Stimulated activated CD4-positive, alpha-beta T cell treated with anti-CD3 and anti-CD28 coated beads, Interleukin-4, amount 100 ng/mL, for 4 hours (primary cell): ENCODE measurements at regions not wholly inside any gene's neighbourhood (a gene's known extent, or its start where the extent isn't known, plus 50 kb on each side); places are given as distances from the start of the nearest gene placed in this dataset.

ENCODE experiments used
- DNase-seq, 2 experiments: peaks; one replicate each; pipeline ENCODE4 v3.0.0-alpha.2; 2020

DNA sequence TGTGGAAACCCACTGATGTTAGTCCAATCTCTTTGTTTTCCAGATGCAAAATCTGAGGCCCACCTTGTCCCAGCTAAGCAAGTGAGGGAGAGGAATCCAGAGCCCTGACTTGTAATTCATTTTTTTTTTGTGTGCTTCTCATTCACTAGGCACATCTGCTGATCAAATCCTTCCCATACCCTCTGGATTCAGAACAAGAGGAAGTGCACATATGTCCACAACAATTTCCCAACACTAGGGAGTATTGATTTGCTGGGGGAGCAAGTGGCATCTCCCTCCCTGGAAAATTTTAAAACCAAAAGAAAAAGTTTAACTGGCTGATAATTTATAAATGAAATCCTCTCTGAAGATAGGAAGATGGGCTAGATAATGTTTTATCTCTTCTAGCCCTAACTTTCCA is 94.6 kb upstream of the RFC3 start:
- DNase-seq, result no peak

DNA sequence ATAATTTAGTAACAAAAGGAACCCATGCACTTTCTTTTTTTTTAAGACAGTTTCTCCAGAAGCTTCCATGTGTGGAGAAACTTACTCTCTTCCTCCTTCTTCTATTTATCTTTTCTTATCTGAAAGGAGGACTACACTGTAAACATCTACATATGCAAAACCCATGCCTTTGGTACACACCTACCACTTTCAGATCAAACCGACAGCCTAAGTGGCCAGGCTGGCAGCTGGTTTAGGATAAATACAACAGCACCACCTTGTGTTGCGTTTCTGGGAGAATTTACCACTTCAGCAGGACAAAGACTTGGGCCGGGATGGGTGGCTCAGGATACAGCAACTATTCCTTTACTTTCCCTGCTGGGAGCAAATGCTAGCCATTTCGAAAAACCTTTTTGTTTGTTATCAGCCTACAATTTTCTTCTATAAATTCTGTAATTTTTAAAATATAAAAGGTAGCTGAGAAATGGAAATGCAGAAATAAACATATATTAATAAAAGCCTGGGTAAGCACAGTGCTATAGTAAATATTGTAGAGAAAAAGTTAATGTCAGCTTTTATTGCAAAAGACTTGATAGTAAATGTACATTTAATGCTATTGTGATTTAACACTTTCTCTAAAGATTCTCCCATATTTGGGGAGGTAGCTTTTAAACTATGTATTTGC is 94.0 kb upstream of the RFC3 start:
- peak; percentile 38 to 62 for DNase-seq

DNA sequence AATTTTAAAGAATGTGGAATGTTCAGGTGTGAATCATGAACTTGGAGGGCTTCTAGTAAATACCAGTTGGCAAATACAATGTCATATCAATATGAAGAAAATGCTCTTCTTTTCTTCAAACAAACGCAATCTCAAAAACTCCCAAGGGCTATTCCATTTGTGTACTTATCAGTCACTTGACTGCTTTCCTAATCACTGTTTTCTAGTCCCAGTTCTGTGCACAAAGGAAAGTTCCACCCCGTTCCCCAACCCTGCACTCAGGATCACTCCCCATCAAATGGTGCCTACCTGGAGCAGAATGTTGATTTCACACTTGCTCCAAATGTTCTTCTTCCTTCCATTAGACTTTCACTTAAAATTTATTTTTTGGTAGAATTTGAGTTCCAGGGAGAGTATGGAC is 92.6 kb upstream of the RFC3 start:
- no peak for DNase-seq

DNA sequence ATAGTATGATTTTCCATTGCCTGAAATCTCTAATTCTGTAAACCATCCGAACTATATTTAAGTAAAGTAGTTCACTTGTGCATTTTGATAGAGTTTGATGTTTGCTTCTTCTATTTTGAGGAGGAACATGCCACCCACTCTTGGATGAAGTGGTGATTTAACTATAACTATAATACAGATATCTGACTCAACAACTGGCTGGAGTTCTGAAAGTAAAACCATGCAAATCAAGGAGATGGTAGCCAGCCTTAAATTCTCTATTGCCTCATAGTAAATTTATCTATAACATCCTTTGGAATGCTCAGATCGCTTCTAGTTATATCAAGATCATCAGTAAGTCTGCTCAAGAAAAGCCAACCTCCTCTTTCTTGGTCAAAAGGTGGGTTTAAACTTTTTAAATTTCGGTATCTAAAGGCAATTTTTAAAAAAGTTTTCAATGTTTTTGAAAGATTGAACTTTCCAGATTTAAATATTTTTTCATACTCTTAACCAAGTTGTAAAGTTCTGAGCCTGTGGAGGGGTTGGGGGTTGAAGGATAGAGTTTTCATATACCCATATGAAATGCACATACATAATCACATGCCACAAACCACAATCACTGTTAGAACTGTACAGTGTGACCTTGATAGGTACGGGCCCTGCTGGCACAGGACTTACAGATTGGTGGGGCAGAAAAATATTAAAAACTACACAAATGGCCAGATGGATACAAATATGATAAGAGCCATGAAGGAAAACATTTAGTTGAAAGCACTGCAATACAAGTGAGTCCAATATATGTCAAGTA is 90.5 kb upstream of the RFC3 start:
- no peak for DNase-seq

DNA sequence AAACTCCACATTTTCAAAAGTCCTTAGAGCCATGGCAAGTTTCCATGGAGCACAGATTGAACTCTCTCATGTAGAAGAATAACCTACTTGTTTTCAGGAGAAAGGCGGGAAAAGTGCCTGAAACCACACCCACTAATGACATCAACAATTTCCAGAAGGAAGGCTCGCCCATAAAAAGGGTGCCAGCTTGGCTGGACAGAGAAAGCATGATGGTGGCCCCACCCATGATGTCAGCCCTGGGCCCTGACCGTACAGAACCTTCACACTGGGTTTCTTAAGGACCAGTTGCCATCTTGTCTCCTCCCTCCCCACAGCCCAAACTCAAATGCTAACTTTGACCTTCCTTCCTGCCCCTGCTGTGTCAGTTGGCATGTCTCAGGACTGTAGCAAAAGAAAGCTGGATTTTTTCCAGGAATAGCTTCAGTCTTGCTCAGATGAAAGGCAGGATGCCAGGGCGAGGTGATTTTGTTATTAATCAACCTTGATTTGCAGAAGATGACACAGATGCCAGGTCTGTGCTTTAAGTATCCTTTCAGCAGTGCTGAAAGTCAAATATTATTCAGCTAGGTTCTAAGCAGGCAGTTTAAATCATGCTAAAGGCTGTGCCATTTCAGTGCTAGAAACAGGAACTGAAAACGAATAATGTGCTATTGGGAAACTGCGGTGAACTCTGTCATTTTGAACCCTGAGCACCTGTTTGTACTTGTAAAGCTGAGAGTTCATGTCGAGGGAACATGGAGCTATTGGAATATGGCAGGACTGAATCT is 89.5 kb upstream of the RFC3 start:
- no peak for DNase-seq

DNA sequence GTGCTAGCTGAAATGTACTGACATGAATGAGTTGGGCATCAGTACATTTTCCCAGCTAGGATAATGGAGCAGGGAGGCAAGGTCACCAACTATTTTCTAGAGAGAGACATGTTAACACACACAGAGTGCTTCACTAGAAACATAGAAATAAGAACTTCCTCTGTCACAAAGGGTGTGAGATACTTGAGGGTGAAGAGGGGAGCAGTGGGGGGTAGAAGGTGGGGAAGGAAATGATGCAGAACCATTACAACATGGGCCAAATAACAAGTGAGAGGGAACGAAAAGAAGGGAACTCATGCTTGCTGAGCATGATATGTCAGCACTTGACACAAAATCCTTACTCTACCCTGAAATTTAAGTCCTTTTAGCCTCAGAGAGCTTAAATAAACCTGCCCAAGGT is 87.8 kb upstream of the RFC3 start:
- DNase-seq, result no peak

DNA sequence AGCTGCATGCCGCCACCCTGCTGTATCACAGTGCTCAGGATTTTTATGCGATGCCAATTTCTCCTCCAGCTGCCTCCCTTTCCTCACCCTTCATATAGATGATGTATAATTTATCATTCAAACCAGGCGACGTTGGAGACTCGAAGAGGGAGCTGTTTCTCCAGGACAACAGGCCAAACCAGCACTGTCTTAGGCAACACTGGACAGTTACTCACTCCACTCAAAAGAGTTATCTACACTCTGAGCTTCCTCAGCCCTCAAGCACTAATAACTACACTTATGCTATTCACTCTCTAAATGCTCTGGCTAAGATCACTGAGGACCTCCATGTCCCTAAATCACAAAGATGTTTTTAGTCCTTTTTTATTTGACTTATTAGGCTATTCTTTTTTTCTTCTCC is 87.3 kb upstream of the RFC3 start:
- DNase-seq, result no peak

DNA sequence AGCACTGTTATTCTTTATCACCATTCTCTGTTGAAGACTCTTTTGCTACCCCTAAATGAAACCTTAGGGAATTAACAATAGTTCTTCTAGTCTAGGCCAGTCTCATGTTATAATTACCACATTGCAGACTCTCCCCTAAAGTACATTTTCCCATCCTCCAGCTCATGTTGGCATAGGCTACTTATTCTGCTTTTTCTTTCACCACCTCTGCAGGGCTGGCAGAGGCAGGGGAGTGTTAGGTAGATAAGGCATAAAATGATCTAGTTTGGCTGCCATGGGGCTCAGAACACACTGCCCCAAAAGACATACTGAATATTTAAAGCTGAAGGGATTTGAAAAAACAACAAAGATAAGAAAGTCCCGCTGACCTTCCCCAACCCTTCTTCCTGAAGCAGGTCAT is 82.7 kb upstream of the RFC3 start:
- DNase-seq, result no peak

DNA sequence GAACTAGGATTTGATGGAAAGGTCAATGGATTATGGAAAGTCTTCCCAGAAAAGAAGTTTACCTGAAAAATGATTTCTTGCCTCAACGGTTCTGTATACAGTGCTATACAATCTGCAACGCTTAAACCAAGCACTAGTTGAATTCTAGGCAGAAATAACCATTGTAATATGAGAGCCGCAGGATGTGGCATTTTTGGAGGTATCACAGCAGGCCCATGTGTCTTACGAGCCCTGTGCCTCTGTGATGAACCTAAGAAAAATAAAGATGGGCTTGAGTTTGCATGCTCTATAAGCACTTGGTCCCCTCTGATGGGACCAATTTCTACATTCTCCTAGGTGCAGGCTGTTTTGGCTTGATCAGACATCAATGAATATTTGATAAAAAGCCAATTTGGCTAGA is 78.7 kb upstream of the RFC3 start:
- DNase-seq, result no peak

DNA sequence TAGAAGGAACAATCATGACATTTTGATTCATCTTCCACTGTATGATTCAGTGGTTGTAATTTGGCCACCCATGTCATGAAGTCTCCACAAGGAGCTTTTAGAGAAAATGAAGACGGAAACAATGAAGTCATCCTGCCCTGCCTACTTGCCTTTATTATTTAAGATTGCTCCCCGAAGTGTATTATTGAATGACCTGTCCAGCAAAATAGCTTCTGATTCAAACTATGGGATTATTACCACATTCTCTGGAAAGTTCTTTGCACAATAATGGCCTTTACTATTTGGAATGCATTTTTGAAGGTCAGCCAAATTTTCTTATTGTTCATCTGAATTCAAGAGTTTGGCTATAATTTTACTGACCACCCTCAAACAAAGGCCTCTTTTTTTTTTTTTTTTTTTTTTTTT is 77.8 kb upstream of the RFC3 start:
- no peak for DNase-seq

DNA sequence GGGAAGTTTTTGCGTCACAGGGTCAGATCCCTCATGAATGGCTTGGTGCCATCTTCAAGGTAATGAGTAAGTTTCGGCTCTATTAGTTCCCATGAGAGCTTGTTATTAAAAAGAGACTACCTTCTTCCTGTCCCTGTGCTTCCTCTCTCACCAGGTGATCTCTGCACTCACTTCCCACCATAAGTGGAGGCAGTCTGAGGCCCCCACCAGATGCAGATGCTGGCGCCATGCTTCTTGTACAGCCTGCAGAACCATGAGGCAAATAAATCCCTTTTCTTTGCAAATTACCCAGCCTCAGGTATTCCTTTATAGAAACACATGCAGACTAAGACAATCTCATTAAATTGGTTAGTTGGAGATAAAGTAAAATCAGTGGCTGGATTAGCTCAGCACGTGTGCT is 75.6 kb upstream of the RFC3 start:
- DNase-seq, result no peak

DNA sequence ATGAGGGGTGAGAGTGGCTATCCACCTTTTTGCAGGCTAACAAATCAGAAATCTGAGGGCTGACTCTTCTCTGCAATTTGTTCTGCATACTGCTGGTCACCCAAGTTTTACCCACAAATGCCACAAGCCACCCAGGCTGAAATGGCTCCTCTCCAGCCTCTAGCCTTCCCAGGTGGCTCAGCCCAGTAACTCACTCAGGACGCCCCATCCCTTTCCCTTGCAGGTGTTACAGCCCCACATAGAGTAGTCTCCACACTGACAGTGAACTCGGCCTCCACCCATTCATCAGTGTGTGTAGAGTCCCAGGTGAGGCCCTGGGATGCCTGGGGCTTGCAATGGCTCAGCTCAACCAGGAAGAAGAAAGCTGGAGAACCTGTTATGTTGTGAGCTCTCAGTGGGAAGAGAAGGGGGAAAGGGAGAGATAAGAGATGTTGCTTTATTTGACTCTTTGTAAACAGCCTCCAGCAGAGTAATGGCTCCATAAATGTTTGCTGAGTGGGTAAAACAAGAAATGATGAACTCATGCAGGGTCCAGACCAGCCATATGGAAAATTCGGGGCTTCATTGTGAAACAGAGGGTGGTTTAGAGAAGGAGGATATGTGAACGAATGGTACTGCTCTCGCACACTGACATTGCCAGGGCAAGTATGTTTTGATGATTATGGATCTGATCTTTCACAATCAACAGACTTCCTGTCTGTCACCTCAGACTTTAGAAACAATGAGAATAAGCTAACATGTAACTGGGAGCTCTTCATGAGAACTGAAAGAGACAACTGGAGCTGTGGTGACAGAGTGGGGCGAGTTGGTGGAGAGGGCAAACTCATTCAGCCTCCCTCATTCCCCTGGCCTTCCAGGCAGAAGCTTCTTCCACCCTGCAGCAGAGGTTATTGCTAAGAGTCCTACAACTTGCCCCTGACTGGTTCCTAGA is 74.2 kb upstream of the RFC3 start:
- no peak for DNase-seq

DNA sequence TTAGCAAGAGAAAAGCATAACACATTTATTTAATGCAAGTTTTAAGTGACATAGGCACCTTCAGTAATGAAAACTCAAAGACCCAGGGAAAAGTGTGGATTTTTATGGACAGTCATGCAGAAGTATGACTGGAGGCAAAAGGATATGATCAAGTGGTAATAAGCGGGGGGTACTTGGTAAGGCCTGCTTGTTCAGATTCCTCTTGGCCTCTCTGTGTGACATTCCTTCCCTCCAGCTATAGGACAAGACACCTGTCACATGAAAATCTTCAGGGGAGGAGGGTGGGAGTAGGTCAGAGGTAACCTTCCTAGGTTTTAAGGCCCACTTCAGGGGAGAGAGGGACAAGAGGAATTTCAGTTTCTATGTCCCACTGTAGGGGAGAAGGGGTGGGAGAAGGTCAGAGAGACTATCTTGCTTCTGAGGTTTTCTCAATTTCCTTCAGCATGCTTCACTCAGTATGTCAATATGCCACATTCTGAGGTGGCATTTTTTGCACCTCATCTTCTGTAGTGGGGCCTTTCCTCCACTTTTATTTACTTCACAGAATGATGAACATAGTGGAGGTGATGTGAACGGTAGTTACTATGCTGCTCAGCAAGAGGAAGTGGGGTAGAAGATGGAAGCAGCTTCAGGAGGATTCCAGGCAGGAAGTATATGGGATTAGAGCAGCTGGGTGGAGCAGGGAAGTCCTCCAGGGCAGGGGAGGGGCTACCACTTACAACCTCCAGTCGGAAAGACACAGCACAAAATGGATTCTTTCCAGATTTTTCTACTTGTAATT is 73.2 kb upstream of the RFC3 start:
- no peak for DNase-seq

DNA sequence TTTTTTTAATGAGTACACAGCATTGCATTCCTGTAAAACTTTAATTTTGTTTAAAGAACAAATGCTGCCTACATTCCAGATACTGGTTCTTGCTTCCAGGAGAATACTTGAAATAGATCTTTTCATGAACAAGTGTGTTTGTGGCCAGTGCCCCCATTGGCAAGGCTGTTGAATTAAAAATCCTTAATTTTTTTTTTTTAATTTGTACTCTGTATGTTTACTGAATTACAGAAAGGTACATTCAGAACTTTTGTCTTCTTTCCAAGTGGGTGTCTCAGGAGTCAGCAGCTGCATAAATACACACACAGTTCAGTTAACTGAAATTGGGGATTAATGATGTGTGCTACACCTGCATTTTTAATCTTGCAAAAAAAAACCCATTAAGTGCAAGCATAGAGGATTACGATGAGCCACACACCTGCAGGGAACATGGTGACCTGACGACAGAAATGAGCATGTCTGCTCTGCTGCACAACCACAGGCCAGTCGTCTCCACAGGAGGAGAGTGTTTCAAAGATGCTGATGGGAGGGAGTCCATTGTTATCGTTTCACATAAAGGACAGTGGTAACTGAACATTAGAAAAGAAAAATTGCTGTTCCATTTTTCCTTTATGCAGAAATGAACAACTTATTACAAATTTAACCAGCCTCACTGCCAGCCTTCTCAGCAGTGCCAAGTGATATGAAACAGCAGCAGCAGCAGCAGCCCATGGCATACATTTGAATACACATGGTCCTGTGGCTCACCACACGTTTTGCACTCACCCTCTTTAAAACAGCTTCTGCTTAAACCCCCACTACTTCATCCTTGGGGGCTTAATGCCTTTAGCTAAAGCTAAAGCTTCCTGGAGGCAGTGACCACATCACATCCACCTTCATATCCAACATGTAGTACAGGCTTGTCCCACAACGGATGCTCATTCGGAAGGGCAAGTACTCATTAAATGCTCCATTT is 72.3 kb upstream of the RFC3 start:
- DNase-seq, result no peak

DNA sequence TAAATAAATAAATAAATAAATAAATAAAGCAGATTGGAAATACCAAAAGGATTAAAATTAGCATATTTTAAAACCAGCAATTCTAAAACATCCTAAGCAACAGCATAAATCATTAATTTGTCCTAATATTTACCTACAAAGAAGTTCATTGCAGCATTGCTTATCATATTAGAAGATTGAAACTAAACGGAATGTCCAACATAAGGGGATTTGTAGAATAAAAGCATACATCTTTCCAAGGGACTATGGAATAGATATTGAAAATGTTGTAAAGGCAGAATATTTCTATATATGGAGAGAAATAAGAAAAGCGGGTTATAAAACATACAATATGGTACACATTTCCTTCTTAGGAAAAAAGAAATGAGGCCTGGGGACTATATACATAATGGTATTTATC is 71.1 kb upstream of the RFC3 start:
- no peak for DNase-seq

DNA sequence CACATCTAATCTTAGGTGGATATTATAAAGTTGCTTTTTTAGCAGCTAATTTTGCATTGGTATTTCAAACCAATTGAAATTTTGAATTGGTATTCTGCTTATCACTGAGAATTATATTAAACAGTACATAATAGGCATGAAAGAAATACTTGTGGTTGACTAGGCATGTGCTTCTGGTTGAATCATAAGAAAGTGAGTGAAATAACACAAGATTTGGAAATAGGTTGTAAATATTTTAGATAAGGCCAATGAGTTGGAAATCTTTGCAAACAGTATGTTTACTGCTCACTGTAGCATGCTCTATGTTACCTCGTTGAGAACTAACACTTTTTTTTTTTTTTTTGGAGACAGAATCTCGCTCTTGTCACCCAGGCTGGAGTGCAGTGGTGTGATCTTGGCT is 66.8 kb upstream of the RFC3 start:
- DNase-seq, result no peak

DNA sequence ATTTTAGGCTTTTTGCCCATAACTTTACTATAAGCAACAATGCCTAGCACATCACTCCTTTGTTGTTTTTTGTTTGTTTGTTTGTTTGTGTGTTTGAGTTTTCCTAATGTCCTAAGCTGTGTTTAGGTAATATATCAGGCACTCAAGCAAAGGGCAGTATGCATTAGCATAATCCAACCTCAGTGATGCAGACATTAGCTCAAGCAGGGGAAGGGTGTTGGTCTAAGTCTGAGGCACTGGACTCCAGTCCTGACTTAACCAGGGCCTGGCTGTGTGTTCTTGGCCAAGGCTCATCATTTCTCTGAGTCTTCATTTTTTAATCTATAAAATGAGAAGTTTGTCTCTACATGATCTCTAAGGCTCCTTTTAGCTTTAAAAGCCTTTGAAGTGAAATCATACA is 65.9 kb upstream of the RFC3 start:
- no peak for DNase-seq

DNA sequence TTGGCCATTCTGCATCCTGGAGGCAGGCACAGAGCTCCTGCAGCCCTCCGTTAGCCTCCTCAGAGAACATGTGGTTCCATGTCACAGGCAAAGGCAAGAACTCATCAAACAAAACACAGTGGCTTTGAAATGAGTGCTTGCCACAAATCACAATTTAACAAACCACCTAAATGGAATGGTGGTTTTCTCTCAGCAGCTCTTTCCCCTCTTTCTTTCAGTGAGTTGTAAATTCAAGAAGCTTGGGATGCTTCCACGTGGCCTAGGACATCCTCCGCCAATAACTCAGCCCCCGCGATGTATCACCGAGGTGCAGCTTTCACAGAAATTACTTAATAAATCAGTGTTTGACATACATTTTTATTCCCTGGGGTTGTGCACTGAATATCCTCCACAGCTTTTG is 65.4 kb upstream of the RFC3 start:
- DNase-seq, result no peak

DNA sequence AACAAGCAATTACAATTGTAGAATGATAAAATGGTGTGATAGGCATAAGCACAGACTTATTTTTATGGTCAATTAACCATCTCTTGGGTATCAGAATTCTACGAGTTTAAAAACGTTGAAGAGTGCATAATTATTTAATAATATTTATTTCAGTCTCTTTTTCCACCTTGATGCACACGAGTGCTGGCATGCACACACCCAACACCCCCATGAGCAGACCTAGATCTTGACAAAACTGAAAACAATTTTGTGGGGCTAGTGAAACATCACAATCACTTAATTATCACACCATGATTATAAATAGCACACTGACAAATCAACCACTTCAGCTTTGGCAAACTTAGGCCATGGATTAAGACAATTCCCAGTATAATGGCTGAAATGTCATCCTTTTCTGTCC is 61.0 kb upstream of the RFC3 start:
- no peak for DNase-seq

DNA sequence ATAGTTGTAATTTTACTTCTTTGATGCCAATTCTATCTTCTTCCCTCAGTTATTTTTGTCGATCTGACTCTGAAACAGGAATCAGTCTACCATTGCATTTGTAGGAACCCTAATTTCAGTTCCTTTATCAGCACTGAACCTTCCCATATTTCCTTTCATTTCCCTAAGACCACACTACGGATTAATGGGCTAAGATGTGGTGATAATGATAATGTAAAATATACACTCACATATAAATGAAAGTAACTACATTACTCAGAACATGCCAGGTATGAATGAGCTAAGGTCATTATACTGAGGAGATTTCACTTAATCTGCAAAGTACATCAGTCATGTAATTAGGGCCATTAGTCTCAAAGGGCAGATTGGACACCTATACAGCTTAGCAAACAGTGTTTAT is 60.2 kb upstream of the RFC3 start:
- no peak for DNase-seq

DNA sequence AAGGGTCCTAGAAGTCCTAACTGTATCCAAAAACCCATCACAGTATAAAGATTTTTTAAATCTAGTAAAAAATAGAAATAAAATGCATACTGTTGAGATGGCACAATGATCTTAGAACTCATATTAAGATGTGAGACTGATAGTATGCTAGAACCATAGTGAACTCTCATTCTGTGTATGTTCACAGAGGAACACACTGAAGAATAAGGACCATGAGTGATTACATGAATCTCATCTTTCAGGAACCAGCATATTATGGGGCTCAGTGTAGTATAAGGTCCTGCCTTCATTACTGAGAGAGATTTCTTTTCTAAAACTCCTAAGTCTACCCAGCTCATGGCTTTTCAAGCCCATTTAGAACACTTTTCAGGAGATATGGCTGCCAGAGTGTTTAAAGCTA is 59.8 kb upstream of the RFC3 start:
- DNase-seq, result no peak
